Esophagus squamous epithelium (tissue), 5 donors: ENCODE measurements at regions not wholly inside any gene's neighbourhood (a gene's known extent, or its start where the extent isn't known, plus 50 kb on each side); places are given as distances from the start of the nearest gene placed in this dataset.

Source experiments
- DNase-seq: peaks from one replicate; lab custom pipeline; 2025; lab: John Stamatoyannopoulos, UW
- H3K27ac ChIP-seq, 4 donors: fragments of 200-600 bp; sonication (generic); one replicate each; pipeline ENCODE4 v1.5.1; 2016 to 2019; ENCODE audit warnings: mild to moderate bottlenecking in 1 of 4
- H3K27me3 ChIP-seq, 4 donors: fragments of 200-600 bp; sonication (generic); 1 replicate in 3 of 4; 2 replicates in 1 of 4; pipeline versions ENCODE4 v1.5.1 to v1.6.0; 2017 to 2021; ENCODE audit warnings: antibody characterized with exemption in 1 of 4
- H3K36me3 ChIP-seq, 3 donors: fragments of 200-600 bp; sonication (generic); one replicate each; pipeline ENCODE4 v1.5.1; 2016 to 2019
- H3K4me1 ChIP-seq, 3 donors: fragments of 200-600 bp; sonication (generic); one replicate each; pipeline ENCODE4 v1.5.1; 2017 to 2019
- H3K4me3 ChIP-seq, 4 donors: fragments of 200-600 bp; sonication (generic); 1 replicate in 3 of 4; 2 replicates in 1 of 4; pipeline ENCODE4 v1.5.1; 2016 to 2019; ENCODE audit warnings: mild to moderate bottlenecking in 2 of 4, moderate library complexity in 1 of 4
- H3K9me3 ChIP-seq, 3 donors: fragments of 200-600 bp; sonication (generic); one replicate each; pipeline ENCODE4 v1.5.1; 2016 to 2019
- POLR2A ChIP-seq, 4 donors: fragments of 450-650 bp; IDR thresholded peaks; one replicate each; pipeline ENCODE4 v1.6.1; 2017; ENCODE audit warnings: antibody characterized with exemption in 4 of 4, mild to moderate bottlenecking in 4 of 4, moderate library complexity in 3 of 4
- WGBS, 2 donors: methylation state at CpG; one replicate each; pipeline ENCODE4 v1.1.5; 2018; 5-methylcytosine and 5-hydroxymethylcytosine counted together
- intact Hi-C: fragments of 100-400 bp; cut with DNase I; formaldehyde crosslinking; loops from one replicate; pipeline ENCODE4 v1.15.0; 2022
- TF ChIP-seq, protein P1 (sequence below), 6 experiments: fragments of 450-650 bp in 4 of 6; fragments of 200-600 bp in 2 of 6; sonication (generic) in 2 of 6; IDR thresholded peaks; one replicate each; pipeline ENCODE4 v1.5.1; 2016 to 2019; ENCODE audit warnings: antibody characterized with exemption in 6 of 6, mild to moderate bottlenecking in 4 of 6, moderate library complexity in 4 of 6
- donor health status: DM: yes; HTN: yes; CAD: no.

DNA sequence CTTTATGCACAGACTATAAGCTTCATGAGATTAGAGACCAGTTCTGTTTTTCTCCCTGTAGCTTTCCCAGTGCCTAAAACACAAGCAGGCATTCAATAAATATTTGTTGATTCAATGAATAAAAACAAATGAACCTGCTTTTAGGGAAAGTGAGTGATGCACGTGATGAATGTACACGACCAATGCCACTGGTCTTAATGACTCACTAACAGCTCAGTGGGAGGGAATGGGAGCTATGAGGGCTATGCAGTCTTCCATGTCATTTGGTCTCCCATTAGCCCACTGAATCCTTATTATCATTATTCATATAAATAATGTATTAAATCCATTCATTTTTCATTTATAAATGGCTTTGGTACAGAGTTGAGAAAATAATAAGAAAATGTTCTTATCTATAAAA lies 247.4 kb downstream of the FBXO8 start:
- Histone ChIP-seq H3K27me3 (no peaks in the 10 kb centered on the region), H3K27ac (no peak overlapping the region), H3K4me3 (no peak overlapping the region), H3K36me3 (no peaks in the 10 kb centered on the region), H3K9me3 (no peaks in the 10 kb centered on the region), H3K4me1 (no peaks in the 10 kb centered on the region)
- no peak for DNase-seq
- WGBS, 2 donors: 26 to 32% methylated on average over 2 of the region's 2 CpGs
- intact Hi-C loops: no loop called here
- TF ChIP-seq, protein P1, sequence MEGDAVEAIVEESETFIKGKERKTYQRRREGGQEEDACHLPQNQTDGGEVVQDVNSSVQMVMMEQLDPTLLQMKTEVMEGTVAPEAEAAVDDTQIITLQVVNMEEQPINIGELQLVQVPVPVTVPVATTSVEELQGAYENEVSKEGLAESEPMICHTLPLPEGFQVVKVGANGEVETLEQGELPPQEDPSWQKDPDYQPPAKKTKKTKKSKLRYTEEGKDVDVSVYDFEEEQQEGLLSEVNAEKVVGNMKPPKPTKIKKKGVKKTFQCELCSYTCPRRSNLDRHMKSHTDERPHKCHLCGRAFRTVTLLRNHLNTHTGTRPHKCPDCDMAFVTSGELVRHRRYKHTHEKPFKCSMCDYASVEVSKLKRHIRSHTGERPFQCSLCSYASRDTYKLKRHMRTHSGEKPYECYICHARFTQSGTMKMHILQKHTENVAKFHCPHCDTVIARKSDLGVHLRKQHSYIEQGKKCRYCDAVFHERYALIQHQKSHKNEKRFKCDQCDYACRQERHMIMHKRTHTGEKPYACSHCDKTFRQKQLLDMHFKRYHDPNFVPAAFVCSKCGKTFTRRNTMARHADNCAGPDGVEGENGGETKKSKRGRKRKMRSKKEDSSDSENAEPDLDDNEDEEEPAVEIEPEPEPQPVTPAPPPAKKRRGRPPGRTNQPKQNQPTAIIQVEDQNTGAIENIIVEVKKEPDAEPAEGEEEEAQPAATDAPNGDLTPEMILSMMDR (IDR thresholded peaks at IDR 0.05): no peak
- TF ChIP-seq POLR2A (IDR thresholded peaks at IDR 0.05): no peak

DNA sequence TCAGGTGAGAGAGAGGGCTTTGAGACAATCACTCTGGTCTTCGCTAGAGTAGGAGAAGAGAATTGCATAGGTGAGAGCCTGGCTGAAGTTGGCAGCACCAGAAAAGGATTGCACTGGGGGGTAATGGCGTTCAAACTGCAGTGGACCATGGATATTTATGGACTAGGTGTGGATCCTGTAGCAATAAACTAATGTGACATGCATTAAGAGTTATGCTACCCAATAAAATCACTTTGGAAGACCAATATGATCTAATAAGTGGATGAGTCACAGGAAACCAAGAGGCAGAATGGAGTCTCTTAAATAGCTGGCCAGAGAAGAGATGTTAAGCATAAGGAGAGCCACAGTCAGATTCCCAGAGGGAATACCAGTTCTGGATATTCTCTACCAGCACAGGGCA lies 259.8 kb downstream of the FBXO8 start:
- H3K27ac ChIP-seq: no peak overlapping the region
- H3K27me3 ChIP-seq: no peaks in the 10 kb centered on the region
- DNase-seq: no peak
- 67 to 78% methylated on average over 2 of the region's 2 CpGs for WGBS, 2 donors
- intact Hi-C loops: no loop called here
- H3K36me3 ChIP-seq: no peaks in the 10 kb centered on the region
- H3K4me1 ChIP-seq: no peaks in the 10 kb centered on the region
- no peak for TF ChIP-seq POLR2A (IDR thresholded peaks at IDR 0.05)
- TF ChIP-seq, protein P1 (IDR thresholded peaks at IDR 0.05): no peak
- no peaks in the 10 kb centered on the region for H3K9me3 ChIP-seq
- no peak overlapping the region for H3K4me3 ChIP-seq

DNA sequence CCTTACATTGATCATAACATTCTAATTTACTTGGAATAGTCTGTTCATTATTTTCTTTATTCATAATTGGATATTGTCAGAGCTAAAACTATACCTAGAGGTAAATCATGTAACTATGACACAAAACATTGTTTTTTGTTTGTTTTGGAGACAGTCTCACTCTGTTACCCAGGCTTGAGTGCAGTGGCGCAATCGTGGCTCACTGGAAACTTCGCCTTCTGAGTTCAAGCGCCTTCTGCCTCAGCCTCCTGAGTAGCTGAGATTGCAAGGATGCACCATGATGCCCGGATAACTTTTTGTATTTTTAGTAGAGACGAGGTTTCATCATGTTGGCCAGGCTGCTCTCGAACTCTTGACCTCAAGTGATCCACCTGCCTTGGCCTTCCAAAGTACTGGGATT lies 265.2 kb downstream of the FBXO8 start:
- Histone ChIP-seq H3K4me3 (no peak overlapping the region), H3K27ac (no peak overlapping the region), H3K36me3 (no peaks in the 10 kb centered on the region), H3K9me3 (no peaks in the 10 kb centered on the region), H3K27me3 (no peaks in the 10 kb centered on the region), H3K4me1 (no peaks in the 10 kb centered on the region)
- 85 to 88% methylated on average over 7 of the region's 7 CpGs for WGBS, 2 donors
- no peak for DNase-seq
- intact Hi-C loops: no loop called here
- no peak for TF ChIP-seq POLR2A (IDR thresholded peaks at IDR 0.05)
- TF ChIP-seq, protein P1 (IDR thresholded peaks at IDR 0.05): no peak

DNA sequence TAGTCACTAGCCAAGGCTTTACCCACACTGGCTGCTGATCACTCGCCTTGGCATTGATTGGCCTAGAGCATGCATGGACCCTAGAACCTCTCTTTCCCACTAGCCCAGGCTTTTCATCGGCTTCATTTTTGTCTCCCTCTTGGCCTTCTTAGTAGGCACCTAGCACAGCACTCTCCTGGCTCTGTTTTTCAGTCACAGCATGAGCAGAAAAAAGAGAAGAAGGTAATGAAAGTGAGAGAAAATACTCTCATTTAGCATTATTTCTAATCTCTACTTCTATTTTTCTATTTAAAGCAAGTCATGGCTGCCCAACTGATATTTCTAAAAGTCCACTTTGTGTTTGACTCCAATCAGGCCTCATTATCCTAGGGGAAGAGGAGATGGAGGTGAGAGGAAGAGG lies 267.2 kb downstream of the FBXO8 start:
- H3K27me3 ChIP-seq: no peaks in the 10 kb centered on the region
- H3K4me3 ChIP-seq: no peak overlapping the region
- H3K27ac ChIP-seq: no peak overlapping the region
- H3K9me3 ChIP-seq: no peaks in the 10 kb centered on the region
- DNase-seq: no peak
- intact Hi-C loops: no loop called here
- TF ChIP-seq, protein P1 (IDR thresholded peaks at IDR 0.05): no peak
- no peak for TF ChIP-seq POLR2A (IDR thresholded peaks at IDR 0.05)
- 44 to 68% methylated on average over 2 of the region's 2 CpGs for WGBS, 2 donors
- H3K36me3 ChIP-seq: no peaks in the 10 kb centered on the region
- no peaks in the 10 kb centered on the region for H3K4me1 ChIP-seq

DNA sequence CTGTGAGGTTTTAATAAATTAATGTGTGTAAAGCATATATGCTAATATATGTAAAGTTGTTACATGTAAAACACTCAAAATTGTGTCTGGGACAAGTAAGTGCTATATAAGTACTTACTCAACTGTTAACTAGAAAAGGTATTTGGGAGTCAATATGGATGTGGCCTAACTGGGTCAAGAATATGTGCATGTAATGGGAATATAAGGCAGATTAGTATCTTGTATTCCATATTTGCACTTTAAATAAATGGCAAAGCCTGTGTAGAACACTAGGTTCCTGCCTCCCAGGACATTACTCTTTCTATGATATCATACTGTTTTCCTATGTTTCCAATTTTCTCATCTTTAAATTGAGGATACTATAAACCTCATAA lies 270.6 kb downstream of the FBXO8 start:
- no peak overlapping the region for H3K4me3 ChIP-seq
- intact Hi-C loops: no loop called here
- no peak for DNase-seq
- H3K36me3 ChIP-seq: no peaks in the 10 kb centered on the region
- H3K27ac ChIP-seq: no peak overlapping the region
- TF ChIP-seq, protein P1 (IDR thresholded peaks at IDR 0.05): no peak
- no peak for TF ChIP-seq POLR2A (IDR thresholded peaks at IDR 0.05)
- H3K4me1 ChIP-seq: no peaks in the 10 kb centered on the region
- H3K9me3 ChIP-seq: no peaks in the 10 kb centered on the region
- no peaks in the 10 kb centered on the region for H3K27me3 ChIP-seq
